IMR-90 (cell line): ENCODE measurements at regions not wholly inside any gene's neighbourhood (a gene's known extent, or its start where the extent isn't known, plus 50 kb on each side); places are given as distances from the start of the nearest gene placed in this dataset.

Source experiments
- ATAC-seq: fragments of 200-7000 bp; cut with Tn5 transposase; 2 replicates; pipeline ENCODE4 v1.9.1; 2020; ENCODE audit warnings: low read depth, mild to moderate bottlenecking, moderate library complexity
- BruUV-seq: library from RNA; stranded (reverse); fragments of 400-500 nt; replicated peaks from 2 replicates; lab custom pipeline; 2021; lab: Mats Ljungman, UMichigan
- CTCF ChIA-PET: fragments of 300-600 bp; formaldehyde crosslinking; extraction: SDS; loops from one replicate; lab custom pipeline; 2021; ENCODE audit warnings: antibody characterized with exemption; lab: Yijun Ruan, JAX
- POLR2A ChIA-PET: fragments of 300-600 bp; sonication (Branson Sonifier 250); formaldehyde crosslinking; loops from one replicate; lab custom pipeline; 2022; ENCODE audit warnings: antibody characterized with exemption; ENCODE audit not compliant: unreplicated experiment; lab: Charles Lee
- DNase-seq: peaks from one replicate; pipeline ENCODE4 v3.0.0; 2013
- H2AFZ ChIP-seq: replicated peaks from 2 replicates; pipeline ENCODE3; 2013; ENCODE audit warnings: low read length, mild to moderate bottlenecking; ENCODE audit not compliant: poor library complexity
- H2AK5ac ChIP-seq: 2 replicates; pipeline ENCODE4 v1.6.1; 2013; ENCODE audit warnings: low read depth, low read length, inconsistent platforms
- H2AK9ac ChIP-seq: replicated peaks from 2 replicates; pipeline ENCODE3; 2013; ENCODE audit warnings: mild to moderate bottlenecking, low read depth, low read length, moderate library complexity; ENCODE audit not compliant: poor library complexity
- H2BK120ac ChIP-seq: 2 replicates; pipeline ENCODE4 v1.6.1; 2013; ENCODE audit warnings: low read depth, low read length, inconsistent platforms
- H2BK15ac ChIP-seq: 3 replicates; pipeline ENCODE4 v1.6.1; 2013; ENCODE audit warnings: low read depth, low read length, inconsistent platforms
- H2BK20ac ChIP-seq: 2 replicates; pipeline ENCODE4 v1.6.1; 2013; ENCODE audit warnings: low read depth, mild to moderate bottlenecking, inconsistent platforms, low read length, moderate library complexity
- H2BK5ac ChIP-seq: 2 replicates; pipeline ENCODE4 v1.6.1; 2013; ENCODE audit warnings: mild to moderate bottlenecking, low read depth, low read length, inconsistent platforms; ENCODE audit not compliant: poor library complexity, severe bottlenecking
- H3K14ac ChIP-seq: replicated peaks from 2 replicates; pipeline ENCODE4 v1.6.1; 2013; ENCODE audit warnings: low read depth, low read length, inconsistent platforms
- H3K18ac ChIP-seq: 2 replicates; pipeline ENCODE4 v1.6.1; 2013; ENCODE audit warnings: low read depth, low read length, control low read depth
- H3K23ac ChIP-seq: 2 replicates; pipeline ENCODE4 v1.6.1; 2013; ENCODE audit warnings: low read depth, low read length, inconsistent platforms
- H3K27ac ChIP-seq: 2 replicates; pipeline ENCODE4 v1.5.1; 2013; ENCODE audit warnings: mild to moderate bottlenecking, control low read depth, low read length; ENCODE audit not compliant: insufficient read depth
- H3K27me3 ChIP-seq: 2 replicates; pipeline ENCODE4 v1.6.1; 2013; ENCODE audit warnings: low read length; ENCODE audit not compliant: control insufficient read depth, insufficient read depth
- H3K36me3 ChIP-seq: 2 replicates; pipeline ENCODE4 v1.6.1; 2013; ENCODE audit warnings: low read length, mixed read lengths; ENCODE audit not compliant: control insufficient read depth, insufficient read depth
- H3K4ac ChIP-seq: 2 replicates; pipeline ENCODE4 v1.6.1; 2013; ENCODE audit warnings: low read depth, low read length, inconsistent platforms
- H3K4me1 ChIP-seq: 2 replicates; pipeline ENCODE4 v1.6.1; 2013; ENCODE audit warnings: low read length, mixed read lengths; ENCODE audit not compliant: control insufficient read depth, insufficient read depth
- H3K4me2 ChIP-seq: 2 replicates; pipeline ENCODE4 v1.6.1; 2013; ENCODE audit warnings: low read depth, mild to moderate bottlenecking, control low read depth, low read length, moderate library complexity
- H3K4me3 ChIP-seq: 2 replicates; pipeline ENCODE4 v1.5.1; 2013; ENCODE audit warnings: low read depth, mild to moderate bottlenecking, control low read depth, low read length, moderate library complexity; ENCODE audit not compliant: insufficient read depth
- H3K56ac ChIP-seq: 2 replicates; pipeline ENCODE4 v1.6.1; 2013; ENCODE audit warnings: low read length, inconsistent platforms; ENCODE audit not compliant: insufficient read depth; ENCODE audit errors: extremely low read depth
- H3K79me1 ChIP-seq, 2 experiments: 2 replicates each; pipeline ENCODE4 v1.6.1; 2013; ENCODE audit warnings: low read length in 2 of 2, inconsistent platforms in 1 of 2, low read depth in 1 of 2
- H3K9ac ChIP-seq: 2 replicates; pipeline ENCODE4 v1.6.1; 2013; ENCODE audit warnings: low read depth, low read length, control low read depth
- H3K9me1 ChIP-seq: 2 replicates; pipeline ENCODE4 v1.6.1; 2013; ENCODE audit warnings: low read length, inconsistent platforms; ENCODE audit not compliant: insufficient read depth
- H3K9me3 ChIP-seq: 2 replicates; pipeline ENCODE4 v1.6.1; 2013; ENCODE audit warnings: low read length; ENCODE audit not compliant: control insufficient read depth, insufficient read depth
- H4K20me1 ChIP-seq: 2 replicates; pipeline ENCODE4 v1.6.1; 2013; ENCODE audit warnings: low read length, inconsistent platforms; ENCODE audit not compliant: insufficient read depth
- H4K5ac ChIP-seq: 2 replicates; pipeline ENCODE4 v1.6.1; 2013; ENCODE audit warnings: mild to moderate bottlenecking, low read depth, low read length, control low read depth
- H4K8ac ChIP-seq, 2 experiments: 2 replicates each; pipeline ENCODE4 v1.6.1; 2013; ENCODE audit warnings: low read depth in 2 of 2, low read length in 2 of 2, control low read depth in 1 of 2, inconsistent platforms in 1 of 2
- H4K91ac ChIP-seq: 2 replicates; pipeline ENCODE4 v1.6.1; 2013; ENCODE audit warnings: low read depth, low read length, inconsistent platforms; ENCODE audit not compliant: insufficient read depth
- BHLHE40 ChIP-seq: fragments of 150-350 bp; IDR thresholded peaks from 2 replicates; pipeline ENCODE4 v1.6.1; 2016; ENCODE audit warnings: mild to moderate bottlenecking, low read depth, low read length
- CEBPB ChIP-seq: IDR thresholded peaks from 2 replicates; pipeline ENCODE4 v1.6.1; 2012; ENCODE audit warnings: low read depth, low read length, improper control_type of control experiment
- CHD1 ChIP-seq: IDR thresholded peaks from 2 replicates; pipeline ENCODE4 v1.6.1; 2012; ENCODE audit warnings: low read depth, low read length, improper control_type of control experiment
- CTCF ChIP-seq: conservative IDR thresholded peaks from 2 replicates; pipeline ENCODE4 v1.5.1; 2012; ENCODE audit warnings: mild to moderate bottlenecking, low read depth, low read length, improper control_type of control experiment
- ELK1 ChIP-seq: fragments of 150-350 bp; IDR thresholded peaks from 2 replicates; pipeline ENCODE4 v1.6.1; 2016; ENCODE audit warnings: low read depth, mild to moderate bottlenecking, low read length, moderate library complexity, borderline replicate concordance
- FOS ChIP-seq: fragments of 150-350 bp; IDR thresholded peaks from 2 replicates; pipeline ENCODE4 v1.6.1; 2016; ENCODE audit warnings: low read depth, low read length
- MAFK ChIP-seq: IDR thresholded peaks from 2 replicates; pipeline ENCODE4 v1.6.1; 2012; ENCODE audit warnings: low read depth, low read length, improper control_type of control experiment
- MAZ ChIP-seq: IDR thresholded peaks from 2 replicates; pipeline ENCODE4 v1.6.1; 2012; ENCODE audit warnings: low read depth, mild to moderate bottlenecking, low read length, improper control_type of control experiment, moderate library complexity, borderline replicate concordance
- MXI1 ChIP-seq: IDR thresholded peaks from 2 replicates; pipeline ENCODE4 v1.6.1; 2012; ENCODE audit warnings: low read depth, mild to moderate bottlenecking, low read length, moderate library complexity, borderline replicate concordance
- NFE2L2 ChIP-seq: fragments of 150-350 bp; IDR thresholded peaks from 2 replicates; pipeline ENCODE4 v1.6.1; 2016; ENCODE audit warnings: low read depth, mild to moderate bottlenecking, low read length
- POLR2A ChIP-seq: IDR thresholded peaks from 2 replicates; pipeline ENCODE4 v1.6.1; 2012; ENCODE audit warnings: mild to moderate bottlenecking, low read depth, low read length
- RAD21 ChIP-seq: IDR thresholded peaks from 2 replicates; pipeline ENCODE4 v1.6.1; 2012; ENCODE audit warnings: low read length, improper control_type of control experiment
- RCOR1 ChIP-seq: IDR thresholded peaks from 2 replicates; pipeline ENCODE4 v1.6.1; 2012; ENCODE audit warnings: mild to moderate bottlenecking, low read length, improper control_type of control experiment; ENCODE audit not compliant: insufficient replicate concordance
- RFX5 ChIP-seq: IDR thresholded peaks from 2 replicates; pipeline ENCODE4 v1.8.0; 2012; ENCODE audit warnings: low read depth, mild to moderate bottlenecking, low read length, moderate library complexity
- SMC3 ChIP-seq: fragments of 150-350 bp; IDR thresholded peaks from 2 replicates; pipeline ENCODE4 v1.6.1; 2016; ENCODE audit warnings: low read depth, mild to moderate bottlenecking, antibody characterized with exemption, low read length, moderate library complexity
- USF2 ChIP-seq: fragments of 150-350 bp; IDR thresholded peaks from 2 replicates; pipeline ENCODE4 v1.6.1; 2017; ENCODE audit warnings: mild to moderate bottlenecking, antibody characterized with exemption, low read length, low read depth
- WGBS, 2 experiments: methylation state at CpG; one replicate each; pipeline versions ENCODE4 v1.1.5 to v1.1.7; 2013; ENCODE audit warnings: missing lambda C conversion rate in 2 of 2; ENCODE audit not compliant: insufficient read length in 1 of 2; ENCODE audit errors: extremely low coverage in 2 of 2; 5-methylcytosine and 5-hydroxymethylcytosine counted together
- dilution Hi-C: fragments of 300-500 bp; cut with HindIII; formaldehyde crosslinking; loops from one replicate; pipeline ENCODE4 v1.14.3; 2018; ENCODE audit warnings: low sequenced_read_pairs; ENCODE audit not compliant: unreplicated experiment
- in situ Hi-C: fragments of 300-500 bp; cut with MboI; formaldehyde crosslinking; loops from 3 replicates; pipeline ENCODE4 v1.14.3; 2019; ENCODE audit warnings: low sequenced_read_pairs, inconsistent platforms, mixed read lengths
- intact Hi-C: fragments of 100-400 bp; cut with micrococcal nuclease; formaldehyde crosslinking; loops from 2 replicates; pipeline ENCODE4 v1.10.0; 2022

DNA sequence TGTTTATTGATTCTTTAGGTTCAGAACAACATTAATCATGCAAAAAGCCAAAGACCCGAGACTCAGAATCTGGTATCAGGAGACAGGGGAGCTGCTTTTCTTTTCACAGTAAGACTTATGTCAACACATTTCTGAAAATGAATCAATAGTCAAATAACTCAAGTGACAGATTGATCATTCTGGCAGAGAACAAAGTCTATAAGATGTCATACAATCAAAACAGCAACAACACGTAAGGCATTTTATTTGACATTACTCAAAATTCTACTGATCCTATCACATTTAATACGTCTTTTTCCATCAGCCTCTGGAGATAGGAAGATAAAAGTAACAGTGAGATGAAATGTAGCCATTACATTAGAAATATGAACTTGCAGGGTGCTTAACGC, 93.4 kb upstream of the EEF1E1 start:
- ATAC-seq = no peak
- H2BK120ac ChIP-seq = no peak overlapping the region
- H3K56ac ChIP-seq = no peak overlapping the region
- POLR2A ChIA-PET = no interaction called here
- H3K4me2 ChIP-seq = no peak overlapping the region
- H3K79me1 ChIP-seq = no peaks in the 10 kb centered on the region
- WGBS, 2 experiments = no CpG with 5 or more reads among the region's 4 CpGs
- CTCF ChIA-PET = no interaction called here
- no peak overlapping the region for H2AK5ac ChIP-seq
- no peak overlapping the region for H4K8ac ChIP-seq
- in situ Hi-C loops (no loop called here), intact Hi-C loops (no loop called here), dilution Hi-C loops (no loop called here)
- H2AFZ ChIP-seq = no peak overlapping the region
- no peak overlapping the region for H2AK9ac ChIP-seq
- H3K4me1 ChIP-seq = no peaks in the 10 kb centered on the region
- no peak overlapping the region for H4K91ac ChIP-seq
- H3K36me3 ChIP-seq = no peaks in the 10 kb centered on the region
- no peak overlapping the region for H3K14ac ChIP-seq
- no peak overlapping the region for H3K4me3 ChIP-seq
- H4K5ac ChIP-seq = no peak overlapping the region
- no peak overlapping the region for H3K4ac ChIP-seq
- no TSS peak for BruUV-seq
- H3K27me3 ChIP-seq = no peaks in the 10 kb centered on the region
- no peak overlapping the region for H2BK15ac ChIP-seq
- TF ChIP-seq USF2 = no peak
- no peak for TF ChIP-seq BHLHE40
- no peak for TF ChIP-seq RFX5
- TF ChIP-seq MAFK = no peak
- TF ChIP-seq CTCF = no peak
- no peak for TF ChIP-seq MXI1
- no peak for TF ChIP-seq POLR2A
- no peak for TF ChIP-seq CHD1
- no peak for TF ChIP-seq RAD21
- no peak for TF ChIP-seq FOS
- no peak for TF ChIP-seq SMC3
- no peak for TF ChIP-seq RCOR1
- TF ChIP-seq NFE2L2 = no peak
- no peak for TF ChIP-seq CEBPB
- TF ChIP-seq ELK1 = no peak
- no peak for TF ChIP-seq MAZ
- no peaks in the 10 kb centered on the region for H4K20me1 ChIP-seq
- H2BK20ac ChIP-seq = no peak overlapping the region
- no peak overlapping the region for H3K27ac ChIP-seq
- H3K18ac ChIP-seq = no peak overlapping the region
- no peak for DNase-seq
- no peak overlapping the region for H3K23ac ChIP-seq
- no peak overlapping the region for H3K9ac ChIP-seq
- H2BK5ac ChIP-seq = no peak overlapping the region
- no peaks in the 10 kb centered on the region for H3K9me1 ChIP-seq
- H3K9me3 ChIP-seq = no peaks in the 10 kb centered on the region
